NOMO-1 (cell line): ENCODE measurements at regions not wholly inside any gene's neighbourhood (a gene's known extent, or its start where the extent isn't known, plus 50 kb on each side); places are given as distances from the start of the nearest gene placed in this dataset.
"Not testable (repeated sequence)": the region's sequence is repeated elsewhere in the genome, so short reads cannot be mapped to it uniquely, and the experiment has no call there.

Experiments used
- DNase-seq, 2 experiments: peaks; one replicate each; lab custom pipeline; 2025; ENCODE audit not compliant: unreplicated experiment in 2 of 2; lab: John Stamatoyannopoulos, UW

GRCh38 chr5:143543358-143544255 lies 140.1 kb upstream of the NR3C1 start:
- no peak for DNase-seq

DNA sequence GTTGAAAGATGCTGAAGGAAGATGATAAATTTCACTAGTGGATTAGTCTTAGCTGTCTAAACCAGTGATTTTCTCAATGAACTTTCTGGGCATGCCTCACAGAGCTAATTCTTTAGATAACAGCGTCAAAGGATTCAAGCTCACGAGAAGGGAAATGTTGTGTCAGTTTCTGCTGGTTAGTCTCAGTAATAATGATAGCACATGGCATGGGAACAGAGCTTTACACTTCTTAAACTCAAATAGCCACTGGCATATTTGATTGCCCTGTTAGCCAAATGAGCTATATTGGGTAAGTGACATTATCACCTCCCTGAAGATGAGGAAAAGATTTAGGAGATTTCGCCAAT lies 139.3 kb upstream of the NR3C1 start:
- DNase-seq, result no peak

- no peak for DNase-seq
These were observed 138.7 kb upstream of the NR3C1 start for GRCh38 chr5:143541943-143542797.

- no peak for DNase-seq
These were observed 136.3 kb upstream of the NR3C1 start for GRCh38 chr5:143539742-143540141.

- no peak for DNase-seq
These were observed 133.6 kb upstream of the NR3C1 start for GRCh38 chr5:143537056-143537455.

DNA sequence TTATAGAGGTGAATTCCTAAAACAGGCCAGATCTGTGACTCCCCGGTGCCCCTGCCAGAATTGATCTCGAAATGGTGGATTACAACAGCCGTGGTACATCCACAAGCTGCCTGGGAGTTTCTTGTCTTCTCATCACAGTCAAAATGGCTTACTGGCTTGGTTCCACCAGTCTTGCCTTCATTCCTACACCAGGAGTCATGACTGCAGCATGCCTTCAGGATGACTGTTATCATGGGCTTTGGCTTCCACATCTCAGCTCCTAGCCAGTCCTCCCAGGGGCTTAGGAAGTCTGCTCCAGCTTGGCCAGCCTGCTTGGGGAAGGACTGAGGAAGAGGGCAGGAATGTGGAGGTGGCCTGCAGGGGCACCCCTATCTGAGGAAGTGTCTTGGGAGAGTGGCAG lies 132.9 kb upstream of the NR3C1 start:
- DNase-seq, result no peak

DNA sequence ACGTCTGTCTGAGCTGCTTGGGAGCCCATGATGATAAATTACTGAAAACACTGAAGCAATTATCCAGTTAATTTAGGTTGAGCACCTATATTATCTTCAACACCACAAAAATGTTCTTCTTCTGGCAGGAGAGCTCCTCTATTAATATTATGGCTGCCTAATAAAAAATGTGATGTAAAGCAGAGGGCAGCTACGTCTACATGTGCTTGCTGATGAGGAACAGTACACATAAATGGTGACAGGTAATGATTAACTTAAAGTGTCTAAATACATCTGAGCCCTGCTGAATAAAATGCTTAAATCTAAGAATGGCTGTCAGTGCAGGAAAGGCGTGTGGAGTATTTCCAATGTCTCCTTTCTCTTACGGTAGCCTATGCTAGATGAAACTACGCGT lies 131.3 kb upstream of the NR3C1 start:
- DNase-seq, result no peak

DNA sequence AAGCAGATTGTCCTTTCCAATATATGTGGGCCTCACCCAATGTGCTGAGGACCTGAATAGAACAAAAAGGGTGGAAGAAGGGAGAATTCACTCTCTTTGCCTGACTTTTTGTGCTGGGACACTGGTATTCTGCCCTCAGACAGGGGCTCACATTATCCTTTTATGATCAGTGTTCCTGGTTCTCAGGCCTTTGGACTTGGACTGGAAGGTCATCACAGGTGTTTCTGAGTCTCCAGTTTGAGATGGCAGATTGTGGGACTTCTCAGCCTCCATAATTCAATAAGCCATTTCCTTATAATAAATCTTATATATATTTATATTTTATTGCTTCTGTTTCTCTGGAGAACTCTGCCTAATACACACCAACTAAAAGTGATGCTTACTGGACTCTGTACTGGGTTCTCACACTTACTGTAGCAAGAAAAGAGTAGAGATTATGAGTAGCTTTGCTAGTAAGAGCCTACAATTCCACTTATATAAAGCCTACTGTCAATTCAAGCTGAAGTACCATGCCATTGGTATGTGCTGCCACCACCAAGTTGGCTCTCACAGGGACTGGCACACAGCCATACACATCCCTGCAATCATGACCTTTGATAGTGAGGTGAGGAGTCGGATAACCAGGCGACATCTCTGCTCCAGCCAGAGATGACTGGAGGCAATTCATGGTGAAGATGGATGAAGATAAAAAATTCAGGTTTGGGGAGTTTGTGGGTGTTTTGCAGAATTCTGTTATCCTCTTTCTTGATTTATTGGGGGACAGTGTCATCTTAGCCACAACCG lies 130.7 kb upstream of the NR3C1 start:
- no peak for DNase-seq

- DNase-seq, result no peak
These were observed 130.0 kb upstream of the NR3C1 start for GRCh38 chr5:143533475-143533874.

GRCh38 chr5:143527808-143528207 lies 124.3 kb upstream of the NR3C1 start:
- no peak for DNase-seq

- DNase-seq, result no peak
These were observed 121.7 kb upstream of the NR3C1 start for GRCh38 chr5:143525176-143525575.

DNA sequence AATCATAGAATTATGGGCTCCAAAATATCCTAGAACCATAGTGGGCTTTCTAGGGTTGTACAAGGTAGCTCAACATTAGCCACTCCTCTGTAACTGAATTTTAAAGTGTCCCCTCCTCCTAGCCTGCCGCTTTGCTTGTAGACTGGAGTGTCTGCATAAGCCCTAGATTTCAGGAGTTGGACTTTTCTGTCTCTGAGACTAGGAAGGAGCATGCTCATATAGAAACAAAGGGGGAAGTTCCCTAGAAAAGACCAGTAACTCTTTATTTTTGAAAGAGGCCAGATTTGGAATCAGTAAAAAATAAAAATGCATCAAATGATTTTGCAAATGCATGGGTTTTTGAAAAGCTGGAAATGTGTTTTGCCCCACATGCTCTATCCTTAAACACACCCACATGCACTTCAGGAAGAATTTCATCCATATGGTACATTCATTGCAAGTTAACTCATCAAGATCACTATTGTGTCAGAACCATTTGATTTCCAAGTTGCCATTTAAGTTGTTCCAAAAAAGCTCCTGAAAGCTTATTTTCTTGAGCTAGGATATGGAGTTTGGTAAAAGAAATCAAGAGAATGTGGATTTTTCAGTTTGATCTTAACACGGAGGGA lies 121.0 kb upstream of the NR3C1 start:
- DNase-seq, result no peak

GRCh38 chr5:143521846-143522400 lies 118.4 kb upstream of the NR3C1 start:
- no peak for DNase-seq

- DNase-seq, result no peak
These were observed 117.7 kb upstream of the NR3C1 start for GRCh38 chr5:143521141-143521540.

- DNase-seq, result not testable (repeated sequence)
These were observed 115.7 kb upstream of the NR3C1 start for GRCh38 chr5:143519215-143519614.

GRCh38 chr5:143517824-143518223 lies 114.3 kb upstream of the NR3C1 start:
- DNase-seq, result not testable (repeated sequence)

DNA sequence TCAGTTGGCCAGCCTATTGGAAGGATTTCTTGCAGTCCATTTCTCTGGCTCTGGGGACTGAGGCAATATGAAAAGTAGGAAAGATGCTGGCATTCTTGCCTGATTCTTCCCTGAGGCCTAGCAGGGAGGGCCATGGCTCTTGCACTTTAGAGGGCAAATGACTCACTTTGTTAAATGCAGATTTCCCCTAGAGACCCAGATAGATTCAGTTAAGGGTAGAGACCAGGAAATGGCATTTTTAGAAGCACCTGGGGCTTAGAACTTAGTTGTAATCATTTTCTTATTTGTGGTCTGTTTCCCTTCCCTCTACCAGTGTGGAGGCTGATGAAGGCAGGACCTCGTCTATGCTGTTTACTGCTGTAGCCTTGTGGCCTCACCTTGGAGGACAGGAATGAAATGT lies 112.8 kb upstream of the NR3C1 start:
- DNase-seq, result no peak

DNA sequence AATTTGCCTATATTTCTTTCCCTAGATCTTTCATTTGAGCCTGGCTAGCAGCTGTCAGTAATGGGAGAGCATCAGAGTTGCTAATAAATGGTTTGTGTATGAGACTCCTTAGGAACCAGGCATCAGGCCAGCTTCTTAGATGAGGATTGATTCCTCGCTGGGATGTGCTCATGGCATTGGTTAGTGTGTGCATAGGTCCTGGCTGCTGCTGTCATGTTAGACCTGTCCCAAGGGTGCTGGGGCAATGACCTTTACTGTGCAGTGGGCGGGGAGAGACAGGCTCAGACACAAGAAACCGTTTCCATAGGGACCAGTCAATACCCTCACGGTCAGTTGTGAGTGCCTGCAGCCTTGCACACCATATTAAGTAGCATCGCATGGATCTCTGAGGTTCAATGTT lies 112.3 kb upstream of the NR3C1 start:
- DNase-seq, result no peak

DNA sequence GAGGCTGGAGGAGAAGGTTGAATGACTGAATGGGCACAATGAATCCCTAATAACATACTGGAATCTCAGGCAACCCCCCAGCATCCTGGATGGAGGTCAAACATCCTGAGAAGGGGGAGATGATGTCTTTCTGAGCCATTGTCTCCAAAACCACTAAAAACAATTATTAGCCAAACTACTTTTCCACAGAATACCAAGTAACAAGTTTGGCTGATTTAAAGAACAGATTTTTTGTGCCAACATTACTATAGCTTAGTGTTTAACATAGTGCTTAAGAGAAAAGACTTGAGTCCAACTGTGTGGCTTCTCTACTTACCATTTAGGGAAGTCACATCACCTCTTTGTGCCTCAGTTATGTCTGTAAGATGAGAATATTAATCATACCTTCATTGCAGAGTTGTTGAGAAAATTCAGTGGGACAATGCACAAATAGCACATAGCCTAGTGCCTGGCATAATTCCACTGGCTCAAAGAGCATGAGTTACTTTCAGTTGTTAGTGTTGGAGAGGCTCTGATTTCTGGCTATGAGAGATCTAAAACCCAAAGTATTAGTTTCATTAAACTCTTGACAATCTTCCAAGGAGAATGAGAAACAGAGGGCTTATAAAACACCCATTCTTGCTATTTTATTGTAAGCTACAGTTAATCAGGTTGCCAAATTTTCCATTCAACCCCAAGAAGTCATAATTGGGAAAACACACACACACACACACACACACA lies 111.3 kb upstream of the NR3C1 start:
- no peak for DNase-seq

DNA sequence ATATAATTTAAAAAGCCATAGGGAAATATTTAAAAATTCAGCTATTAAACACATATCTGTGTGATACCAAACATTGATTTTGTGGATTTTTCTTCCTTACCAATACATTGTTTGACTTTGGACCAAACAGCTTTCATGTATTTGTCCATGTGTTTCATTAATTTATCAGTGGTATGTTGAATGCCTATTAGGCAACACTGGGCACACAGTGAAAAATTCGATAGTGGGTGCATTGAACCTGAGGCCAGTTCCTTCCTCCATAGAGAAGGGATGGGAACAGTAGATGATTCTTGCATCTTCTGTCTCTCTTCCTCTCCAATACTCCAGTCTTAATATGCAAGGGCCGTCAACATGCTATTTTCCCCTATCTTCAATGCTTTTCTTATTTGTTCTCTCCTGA lies 110.2 kb upstream of the NR3C1 start:
- DNase-seq, result no peak
